ENCODE measurements at regions not wholly inside any gene's neighbourhood (a gene's known extent, or its start where the extent isn't known, plus 50 kb on each side); places are given as distances from the start of the nearest gene placed in this dataset.

- Mint-ChIP-seq H3K27me3 (ENCODE audit: unreplicated experiment) (no peaks in the 10 kb centered on the region), H3K4me1 (ENCODE audit: low read depth, unreplicated experiment) (no peaks in the 10 kb centered on the region), H3K4me3 (ENCODE audit: unreplicated experiment) (no peak overlapping the region), H3K27ac (ENCODE audit: unreplicated experiment) (no peak overlapping the region), H3K36me3 (ENCODE audit: unreplicated experiment) (no peaks in the 10 kb centered on the region), H3K9me3 (ENCODE audit: unreplicated experiment) (peaks cover 2% of the 10 kb centered on the region)
- no peak for DNase-seq
- TF ChIP-seq CTCF (IDR thresholded peaks at IDR 0.05; ENCODE audit: partially characterized antibody, unreplicated experiment) = no peak
Measured at GRCh38 chr7:119167431-119167830, 942.9 kb downstream of the ANKRD7 start.

GRCh38 chr7:119172043-119172442 is 947.5 kb downstream of the ANKRD7 start:
- no peak for DNase-seq
- Mint-ChIP-seq H3K9me3 (ENCODE audit: unreplicated experiment) (peaks cover 2% of the 10 kb centered on the region), H3K36me3 (ENCODE audit: unreplicated experiment) (no peaks in the 10 kb centered on the region), H3K27ac (ENCODE audit: unreplicated experiment) (no peak overlapping the region), H3K4me3 (ENCODE audit: unreplicated experiment) (no peak overlapping the region), H3K27me3 (ENCODE audit: unreplicated experiment) (no peaks in the 10 kb centered on the region), H3K4me1 (ENCODE audit: low read depth, unreplicated experiment) (no peaks in the 10 kb centered on the region)
- no peak for TF ChIP-seq CTCF (IDR thresholded peaks at IDR 0.05; ENCODE audit: partially characterized antibody, unreplicated experiment)

GRCh38 chr7:119175911-119176627 is 951.6 kb downstream of the ANKRD7 start:
- Mint-ChIP-seq H3K4me3 (ENCODE audit: unreplicated experiment) (no peak overlapping the region), H3K9me3 (ENCODE audit: unreplicated experiment) (no peaks in the 10 kb centered on the region)

GRCh38 chr7:119177863-119178262 is 953.4 kb downstream of the ANKRD7 start:
- no peak overlapping the region for H3K27ac Mint-ChIP-seq (ENCODE audit: unreplicated experiment)
- H3K4me1 Mint-ChIP-seq (ENCODE audit: low read depth, unreplicated experiment) = no peaks in the 10 kb centered on the region
- H3K27me3 Mint-ChIP-seq (ENCODE audit: unreplicated experiment) = no peaks in the 10 kb centered on the region
- H3K36me3 Mint-ChIP-seq (ENCODE audit: unreplicated experiment) = no peaks in the 10 kb centered on the region
- no peaks in the 10 kb centered on the region for H3K9me3 Mint-ChIP-seq (ENCODE audit: unreplicated experiment)
- TF ChIP-seq CTCF (IDR thresholded peaks at IDR 0.05; ENCODE audit: partially characterized antibody, unreplicated experiment) = no peak
- no peak for DNase-seq
- no peak overlapping the region for H3K4me3 Mint-ChIP-seq (ENCODE audit: unreplicated experiment)

More at GRCh38 chr7:119175911-119176627, 951.6 kb downstream of the ANKRD7 start:
- Mint-ChIP-seq H3K4me1 (ENCODE audit: low read depth, unreplicated experiment) (no peaks in the 10 kb centered on the region), H3K27me3 (ENCODE audit: unreplicated experiment) (no peaks in the 10 kb centered on the region), H3K27ac (ENCODE audit: unreplicated experiment) (no peak overlapping the region), H3K36me3 (ENCODE audit: unreplicated experiment) (no peaks in the 10 kb centered on the region)
- peak; percentile 85 for TF ChIP-seq CTCF (IDR thresholded peaks at IDR 0.05; ENCODE audit: partially characterized antibody, unreplicated experiment)
- DNase-seq = peak; percentile 31

GRCh38 chr7:119184124-119184788 is 959.8 kb downstream of the ANKRD7 start:
- Mint-ChIP-seq H3K9me3 (ENCODE audit: unreplicated experiment) (peaks cover 2% of the 10 kb centered on the region), H3K4me3 (ENCODE audit: unreplicated experiment) (no peak overlapping the region), H3K27me3 (ENCODE audit: unreplicated experiment) (peaks cover 2% of the 10 kb centered on the region), H3K4me1 (ENCODE audit: low read depth, unreplicated experiment) (no peaks in the 10 kb centered on the region), H3K36me3 (ENCODE audit: unreplicated experiment) (no peaks in the 10 kb centered on the region), H3K27ac (ENCODE audit: unreplicated experiment) (no peak overlapping the region)
- DNase-seq = no peak
- no peak for TF ChIP-seq CTCF (IDR thresholded peaks at IDR 0.05; ENCODE audit: partially characterized antibody, unreplicated experiment)

Data from glutamatergic neuron (in vitro differentiated cells).